ENCODE measurements at regions not wholly inside any gene's neighbourhood (a gene's known extent, or its start where the extent isn't known, plus 50 kb on each side); places are given as distances from the start of the nearest gene placed in this dataset.

- no peak for TF ChIP-seq CTCF (IDR thresholded peaks at IDR 0.05; ENCODE audit: low read depth, low read length)
- no peak for TF ChIP-seq EZH2phosphoT487 (IDR thresholded peaks at IDR 0.05; ENCODE audit: low read depth)
Measured at GRCh38 chr1:63230722-63231121, 91.6 kb upstream of the FOXD3 start.
